HEK293T (cell line): ENCODE measurements at regions not wholly inside any gene's neighbourhood (a gene's known extent, or its start where the extent isn't known, plus 50 kb on each side); places are given as distances from the start of the nearest gene placed in this dataset.

ENCODE experiments used
- BHLHE40 ChIP-seq: fragments of 450-650 bp; IDR thresholded peaks from 2 replicates; pipeline ENCODE4 v1.6.1; 2016; ENCODE audit warnings: mild to moderate bottlenecking, moderate library complexity, borderline replicate concordance
- FOXA1 ChIP-seq: fragments of 450-650 bp; IDR thresholded peaks from 2 replicates; pipeline ENCODE4 v1.6.1; 2016; ENCODE audit warnings: mild to moderate bottlenecking
- FOXK2 ChIP-seq: fragments of 450-650 bp; IDR thresholded peaks from 2 replicates; pipeline ENCODE4 v1.6.1; 2016; ENCODE audit warnings: mild to moderate bottlenecking
- FOXM1 ChIP-seq: fragments of 450-650 bp; IDR thresholded peaks from 2 replicates; pipeline ENCODE4 v1.6.1; 2017; ENCODE audit warnings: mild to moderate bottlenecking, borderline replicate concordance
- HDGF ChIP-seq: fragments of 450-650 bp; IDR thresholded peaks from 2 replicates; pipeline ENCODE4 v1.6.1; 2017; ENCODE audit warnings: antibody characterized with exemption, borderline replicate concordance
- L3MBTL2 ChIP-seq: fragments of 450-650 bp; conservative IDR thresholded peaks from 2 replicates; pipeline ENCODE4 v1.6.1; 2016; ENCODE audit warnings: mild to moderate bottlenecking
- LEF1 ChIP-seq: fragments of 450-650 bp; IDR thresholded peaks from 2 replicates; pipeline ENCODE4 v1.6.1; 2017; ENCODE audit warnings: mild to moderate bottlenecking, borderline replicate concordance
- NFRKB ChIP-seq: fragments of 450-650 bp; IDR thresholded peaks from 2 replicates; pipeline ENCODE4 v1.6.1; 2016; ENCODE audit warnings: mild to moderate bottlenecking, moderate library complexity
- PKNOX1 ChIP-seq: fragments of 450-650 bp; IDR thresholded peaks from 2 replicates; pipeline ENCODE4 v1.6.1; 2016
- SUZ12 ChIP-seq: fragments of 450-650 bp; IDR thresholded peaks from 2 replicates; pipeline ENCODE4 v1.6.1; 2016; ENCODE audit warnings: mild to moderate bottlenecking
- TARDBP ChIP-seq: fragments of 450-650 bp; IDR thresholded peaks from 2 replicates; pipeline ENCODE4 v1.6.1; 2016
- ZNF384 ChIP-seq: fragments of 450-650 bp; IDR thresholded peaks from 2 replicates; pipeline ENCODE4 v1.6.1; 2016

DNA sequence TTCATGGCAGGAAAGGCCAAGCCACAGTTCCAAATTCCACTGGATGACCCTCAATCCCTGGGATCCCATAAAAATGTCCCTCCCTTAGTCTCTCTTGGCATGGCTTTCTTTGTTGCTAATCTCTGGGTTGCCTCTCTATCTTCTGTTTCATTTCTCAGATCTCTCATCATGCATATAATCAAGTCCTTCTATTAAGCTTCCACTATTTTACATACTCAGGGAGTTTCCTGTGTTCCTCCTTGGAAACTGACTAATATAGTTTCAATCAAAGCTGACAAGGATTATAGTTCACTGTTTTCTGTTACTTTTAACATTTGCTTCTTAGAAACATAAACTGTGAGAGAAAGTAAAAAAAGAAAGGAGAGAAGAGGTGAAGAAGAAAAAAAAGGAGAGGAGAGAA lies 113.8 kb upstream of the COL8A1 start:
- TF ChIP-seq ZNF384: no peak
- no peak for TF ChIP-seq TARDBP
- no peak for TF ChIP-seq BHLHE40
- no peak for TF ChIP-seq L3MBTL2
- no peak for TF ChIP-seq SUZ12
- TF ChIP-seq PKNOX1: no peak
- no peak for TF ChIP-seq FOXK2
- no peak for TF ChIP-seq LEF1
- TF ChIP-seq NFRKB: no peak
- no peak for TF ChIP-seq FOXA1
- no peak for TF ChIP-seq FOXM1
- no peak for TF ChIP-seq HDGF
